ENCODE measurements at regions not wholly inside any gene's neighbourhood (a gene's known extent, or its start where the extent isn't known, plus 50 kb on each side); places are given as distances from the start of the nearest gene placed in this dataset.

DNA sequence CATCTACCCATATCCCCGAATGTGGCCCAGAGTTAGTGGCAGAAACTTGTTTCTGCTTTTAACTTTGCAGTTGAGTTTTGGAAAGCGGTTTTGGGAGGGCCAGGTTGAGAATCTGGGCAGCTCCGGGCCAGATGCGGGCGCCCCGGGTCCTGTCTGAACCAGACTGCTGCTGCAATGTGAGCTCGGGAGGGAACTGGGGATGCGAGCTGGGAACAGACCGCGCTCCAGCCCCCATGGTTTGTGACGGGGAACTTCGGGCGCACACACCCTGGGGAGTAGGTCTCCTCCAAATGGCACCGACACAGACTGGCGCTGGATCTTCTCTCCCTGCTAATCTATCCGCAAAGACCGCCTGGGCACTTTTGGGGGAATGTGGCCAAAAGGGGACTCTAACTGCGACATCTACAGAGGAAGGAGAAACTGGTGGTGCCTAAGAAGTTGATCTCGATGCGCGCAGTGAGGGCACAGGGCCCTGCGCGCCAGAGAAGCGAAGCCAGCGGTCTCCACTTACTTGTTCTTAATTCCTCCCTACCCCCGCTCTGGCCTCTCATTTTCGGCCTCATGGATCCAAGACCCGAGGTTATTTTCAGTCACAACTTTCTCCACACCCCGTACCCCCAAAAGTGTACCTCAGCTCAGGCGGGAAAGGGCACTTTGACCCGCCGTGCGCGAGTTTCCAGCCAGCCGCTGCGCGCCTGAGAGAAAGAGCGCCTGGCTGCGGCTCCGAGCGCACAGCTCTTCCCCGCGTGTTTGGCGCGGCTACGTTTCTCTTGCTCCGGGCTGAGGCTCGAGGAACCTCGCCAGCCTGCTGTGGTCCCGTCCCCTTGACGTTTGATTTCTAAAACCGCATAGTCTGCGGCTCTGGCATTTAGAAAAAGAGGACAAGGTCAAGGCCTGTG, 411.0 kb upstream of the ESRRG start:
- TF ChIP-seq, protein P1, sequence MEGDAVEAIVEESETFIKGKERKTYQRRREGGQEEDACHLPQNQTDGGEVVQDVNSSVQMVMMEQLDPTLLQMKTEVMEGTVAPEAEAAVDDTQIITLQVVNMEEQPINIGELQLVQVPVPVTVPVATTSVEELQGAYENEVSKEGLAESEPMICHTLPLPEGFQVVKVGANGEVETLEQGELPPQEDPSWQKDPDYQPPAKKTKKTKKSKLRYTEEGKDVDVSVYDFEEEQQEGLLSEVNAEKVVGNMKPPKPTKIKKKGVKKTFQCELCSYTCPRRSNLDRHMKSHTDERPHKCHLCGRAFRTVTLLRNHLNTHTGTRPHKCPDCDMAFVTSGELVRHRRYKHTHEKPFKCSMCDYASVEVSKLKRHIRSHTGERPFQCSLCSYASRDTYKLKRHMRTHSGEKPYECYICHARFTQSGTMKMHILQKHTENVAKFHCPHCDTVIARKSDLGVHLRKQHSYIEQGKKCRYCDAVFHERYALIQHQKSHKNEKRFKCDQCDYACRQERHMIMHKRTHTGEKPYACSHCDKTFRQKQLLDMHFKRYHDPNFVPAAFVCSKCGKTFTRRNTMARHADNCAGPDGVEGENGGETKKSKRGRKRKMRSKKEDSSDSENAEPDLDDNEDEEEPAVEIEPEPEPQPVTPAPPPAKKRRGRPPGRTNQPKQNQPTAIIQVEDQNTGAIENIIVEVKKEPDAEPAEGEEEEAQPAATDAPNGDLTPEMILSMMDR (IDR thresholded peaks at IDR 0.05; ENCODE audit: insufficient read depth, low read depth, low read length), result no peak
- peak; percentile 57 for TF ChIP-seq EZH2 (IDR thresholded peaks at IDR 0.05; ENCODE audit: insufficient read depth, low read length)
